Activated CD4-positive, alpha-beta T cell treated with anti-CD3 and anti-CD28 coated beads, Interleukin-2, amount 10 ng/mL, durations not matched to agents 7 days and 5 days (primary cell): ENCODE measurements at regions not wholly inside any gene's neighbourhood (a gene's known extent, or its start where the extent isn't known, plus 50 kb on each side); places are given as distances from the start of the nearest gene placed in this dataset.

ENCODE experiments used
- CTCF ChIA-PET: fragments of 350-600 bp; sonication (Branson Sonifier 250); formaldehyde crosslinking; loops from one replicate; lab custom pipeline; 2021; ENCODE audit warnings: antibody characterized with exemption; lab: Charles Lee
- POLR2A ChIA-PET: fragments of 350-600 bp; sonication (Branson Sonifier 250); formaldehyde crosslinking; loops from one replicate; lab custom pipeline; 2021; ENCODE audit warnings: antibody characterized with exemption; lab: Charles Lee
- DNase-seq: peaks from one replicate; pipeline ENCODE4 v3.0.0-alpha.2; 2020
- H3K27ac Mint-ChIP-seq: one replicate; pipeline ENCODE4 v1.8.0; 2021; ENCODE audit warnings: mild to moderate bottlenecking, moderate library complexity, mixed read lengths
- H3K27me3 Mint-ChIP-seq: one replicate; pipeline ENCODE4 v1.8.0; 2021; ENCODE audit warnings: mixed read lengths
- H3K36me3 Mint-ChIP-seq: one replicate; pipeline ENCODE4 v1.8.0; 2021; ENCODE audit warnings: low read depth, mixed read lengths
- H3K4me1 Mint-ChIP-seq: one replicate; pipeline ENCODE4 v1.8.0; 2021; ENCODE audit warnings: mixed read lengths
- H3K4me3 Mint-ChIP-seq: one replicate; pipeline ENCODE4 v1.8.0; 2021; ENCODE audit warnings: mild to moderate bottlenecking, moderate library complexity, mixed read lengths
- H3K9me3 Mint-ChIP-seq: one replicate; pipeline ENCODE4 v1.8.0; 2021; ENCODE audit warnings: mixed read lengths

- Mint-ChIP-seq H3K27ac (no peak overlapping the region), H3K4me3 (no peak overlapping the region), H3K9me3 (peaks cover 4% of the 10 kb centered on the region), H3K4me1 (peaks cover 11% of the 10 kb centered on the region), H3K36me3 (peaks cover 1% of the 10 kb centered on the region), H3K27me3 (peaks cover 41% of the 10 kb centered on the region)
- no peak for DNase-seq
- POLR2A ChIA-PET = no interaction called here
- CTCF ChIA-PET = interaction anchor here (1.1 kb wide), 1 partner anchor 13 kb away, joined by 3 read pairs; no protein-coding TSS in a partner anchor
These were observed 228.4 kb upstream of the RAB4A start for GRCh38 chr1:229042482-229042881.

DNA sequence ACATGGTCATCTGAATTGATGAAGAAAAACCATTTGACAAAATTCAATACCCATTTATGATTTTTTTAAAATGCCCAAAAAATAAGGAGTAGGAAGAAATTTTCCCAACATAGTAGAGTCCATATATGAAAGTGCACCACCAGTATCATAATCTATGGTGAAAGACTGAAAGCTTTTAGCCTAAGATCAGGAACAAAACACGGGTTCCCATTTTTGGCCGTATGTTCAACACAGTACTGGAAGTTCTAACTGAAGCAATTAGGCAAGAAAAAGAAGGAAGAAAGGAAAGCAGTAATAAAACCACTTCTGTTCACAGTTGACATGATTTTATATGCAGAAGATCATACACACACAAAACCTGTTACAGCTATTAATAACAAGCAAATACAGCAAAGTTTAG lies 227.8 kb upstream of the RAB4A start:
- ChIA-PET POLR2A (no interaction called here), CTCF (interaction anchor here (1.0 kb wide), 1 partner anchor 10 kb away, joined by 3 read pairs; no protein-coding TSS in a partner anchor)
- Mint-ChIP-seq H3K36me3 (peaks cover 1% of the 10 kb centered on the region), H3K27me3 (peaks cover 41% of the 10 kb centered on the region), H3K27ac (no peak overlapping the region), H3K9me3 (peaks cover 4% of the 10 kb centered on the region), H3K4me3 (no peak overlapping the region), H3K4me1 (peaks cover 11% of the 10 kb centered on the region)
- no peak for DNase-seq

- Mint-ChIP-seq H3K36me3 (no peaks in the 10 kb centered on the region), H3K4me3 (no peak overlapping the region), H3K4me1 (peaks cover 13% of the 10 kb centered on the region), H3K27me3 (peaks cover 22% of the 10 kb centered on the region), H3K27ac (no peak overlapping the region), H3K9me3 (peaks cover 10% of the 10 kb centered on the region)
- ChIA-PET POLR2A (no interaction called here), CTCF (interaction anchor here (1.2 to 1.5 kb wide), 2 partner anchors 17 to 38 kb away, joined by 3 to 4 read pairs; no protein-coding TSS in a partner anchor)
- no peak for DNase-seq
These were observed 224.6 kb upstream of the RAB4A start for GRCh38 chr1:229046251-229046853.

DNA sequence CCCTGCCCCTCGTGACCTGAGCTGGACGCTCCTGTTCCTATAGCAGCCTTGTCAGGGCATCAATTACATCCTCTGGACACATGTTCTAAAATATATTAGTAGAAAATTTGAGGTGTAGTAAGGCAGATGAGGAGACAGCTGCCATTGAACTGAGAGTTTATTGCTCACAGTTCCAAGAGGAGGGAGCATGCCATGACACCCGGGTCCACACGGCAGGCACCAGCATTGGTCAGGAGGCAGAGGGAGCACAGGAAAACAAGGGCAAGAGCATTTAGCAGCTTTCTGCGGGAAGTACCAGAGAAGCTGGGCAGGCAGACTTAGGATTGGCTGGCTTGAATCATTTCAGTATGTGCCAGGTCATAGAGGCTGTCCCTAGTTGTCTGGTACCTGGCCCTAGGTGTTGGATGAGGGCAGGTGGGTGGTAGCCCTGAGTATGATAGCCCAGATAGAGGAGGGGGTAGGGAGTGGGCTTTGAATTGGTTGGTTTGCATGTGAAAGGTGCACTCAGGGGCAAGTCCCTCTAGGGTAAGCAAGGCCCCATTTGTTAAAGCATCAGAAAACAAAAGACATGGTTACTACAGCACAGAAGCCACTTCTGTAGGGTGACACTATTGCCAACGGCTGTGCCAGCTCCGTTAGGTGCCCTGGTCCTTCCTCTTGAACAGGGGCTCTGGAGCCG lies 223.6 kb upstream of the RAB4A start:
- no peak overlapping the region for H3K4me3 Mint-ChIP-seq
- peaks cover 2% of the 10 kb centered on the region for H3K36me3 Mint-ChIP-seq
- no peak overlapping the region for H3K27ac Mint-ChIP-seq
- no peak for DNase-seq
- ChIA-PET CTCF (interaction anchor here (1.5 kb wide), 1 partner anchor 39 kb away, joined by 4 read pairs; no protein-coding TSS in a partner anchor), POLR2A (no interaction called here)
- H3K27me3 Mint-ChIP-seq = peaks cover 21% of the 10 kb centered on the region
- H3K4me1 Mint-ChIP-seq = peaks cover 20% of the 10 kb centered on the region
- peaks cover 14% of the 10 kb centered on the region for H3K9me3 Mint-ChIP-seq

DNA sequence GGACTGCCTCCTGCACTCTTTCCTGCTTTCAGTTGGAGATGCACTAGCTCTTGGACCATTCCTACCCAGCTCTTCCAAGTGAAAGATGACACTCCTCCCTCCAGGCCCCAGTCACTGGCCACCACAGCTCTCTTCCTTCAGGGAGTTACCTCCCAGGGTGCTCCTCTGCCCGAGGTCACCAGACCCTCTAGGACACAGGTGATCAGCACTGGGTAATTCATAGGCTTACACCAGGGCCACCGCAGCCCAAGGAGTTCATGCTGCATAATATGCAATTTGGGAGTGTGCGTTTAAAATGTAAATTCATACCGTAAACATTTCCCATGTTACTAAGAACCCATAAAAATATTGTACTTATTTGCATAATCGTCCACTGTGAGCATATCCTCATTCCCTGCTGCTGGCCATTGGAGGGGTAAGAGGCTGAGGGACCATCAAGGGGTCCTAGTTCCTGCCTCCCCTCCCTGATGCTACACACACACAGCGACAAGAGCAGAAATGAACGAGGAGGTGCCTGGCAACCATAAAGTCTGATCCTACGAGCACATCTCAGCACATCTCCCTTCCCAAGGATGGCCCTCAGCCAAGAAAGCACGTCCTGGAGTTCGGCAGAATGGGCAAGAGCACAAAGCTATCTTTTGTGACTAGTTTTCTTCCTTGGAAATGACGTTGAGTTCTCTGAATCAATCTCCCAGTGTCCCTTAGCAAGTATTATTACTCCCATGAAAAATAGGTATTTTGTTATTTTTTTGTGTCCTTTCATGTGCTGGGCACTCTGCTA lies 222.9 kb upstream of the RAB4A start:
- H3K36me3 Mint-ChIP-seq = peaks cover 2% of the 10 kb centered on the region
- peaks cover 17% of the 10 kb centered on the region for H3K4me1 Mint-ChIP-seq
- ChIA-PET CTCF (no interaction called here), POLR2A (no interaction called here)
- H3K9me3 Mint-ChIP-seq = peaks cover 16% of the 10 kb centered on the region
- no peak overlapping the region for H3K27ac Mint-ChIP-seq
- no peak overlapping the region for H3K4me3 Mint-ChIP-seq
- H3K27me3 Mint-ChIP-seq = peaks cover 21% of the 10 kb centered on the region
- no peak for DNase-seq

DNA sequence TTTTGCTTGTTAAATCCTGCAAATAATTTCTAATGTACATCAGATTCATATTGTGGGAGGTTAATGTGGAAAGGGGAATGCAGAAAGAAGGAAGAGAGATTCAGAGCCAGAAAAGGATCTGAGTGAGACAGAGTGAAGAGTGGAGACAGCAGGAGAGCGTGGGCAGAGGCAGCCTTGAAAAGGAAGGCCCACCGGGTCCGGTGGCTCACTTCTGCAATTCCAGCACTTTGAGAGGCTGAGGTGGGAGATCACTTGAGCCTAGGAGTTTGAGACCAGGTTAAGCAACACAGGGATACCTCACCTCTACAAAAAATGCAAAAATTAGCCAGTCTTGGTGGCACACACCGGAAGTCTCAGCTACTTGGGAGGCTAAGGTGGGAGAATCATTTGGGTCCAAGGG lies 222.0 kb upstream of the RAB4A start:
- Mint-ChIP-seq H3K27ac (no peak overlapping the region), H3K9me3 (peaks cover 16% of the 10 kb centered on the region), H3K4me3 (no peak overlapping the region), H3K36me3 (peaks cover 2% of the 10 kb centered on the region), H3K4me1 (peaks cover 15% of the 10 kb centered on the region), H3K27me3 (peaks cover 18% of the 10 kb centered on the region)
- DNase-seq = no peak
- POLR2A ChIA-PET = no interaction called here
- CTCF ChIA-PET = no interaction called here

DNA sequence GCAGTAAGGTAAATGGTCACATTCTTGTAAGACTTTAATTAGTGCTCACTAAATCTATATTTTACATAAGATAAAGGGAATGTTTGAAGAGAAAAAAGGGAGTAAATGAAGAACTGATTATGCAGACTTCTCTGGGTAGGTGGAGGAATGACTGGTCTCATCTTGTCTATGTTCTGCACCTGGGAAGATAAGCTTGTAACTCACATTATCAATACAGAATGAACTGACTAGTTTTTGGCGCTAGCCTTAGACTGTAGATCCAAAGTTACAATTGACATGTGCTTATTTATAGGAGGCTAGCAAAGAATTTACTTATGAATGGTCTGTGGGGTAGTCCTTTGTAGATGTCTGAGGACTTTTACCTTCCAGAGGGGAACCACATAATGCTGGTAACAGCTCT lies 214.9 kb upstream of the RAB4A start:
- POLR2A ChIA-PET = no interaction called here

DNA sequence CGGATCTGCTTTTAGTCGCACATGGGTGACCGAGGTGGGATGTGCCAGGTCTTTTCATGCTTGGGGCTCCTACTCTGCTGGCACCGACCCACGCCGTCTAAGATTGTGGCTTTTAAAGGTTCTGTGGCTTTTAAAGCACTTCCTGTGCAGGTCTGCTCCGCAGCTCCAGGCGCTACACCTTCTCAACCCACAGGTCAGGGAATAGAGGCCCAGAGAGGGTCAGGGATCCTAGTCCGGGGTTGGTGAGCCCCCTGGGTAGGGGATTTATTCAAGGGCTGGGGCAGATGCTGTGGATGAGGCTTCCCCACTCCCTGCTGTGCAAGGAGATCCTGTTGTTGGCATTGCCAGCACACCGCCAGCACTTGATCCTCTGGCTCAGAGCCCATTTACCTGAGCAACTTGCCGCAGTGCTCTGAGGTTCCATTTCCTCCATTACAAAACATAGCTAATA lies 212.8 kb upstream of the RAB4A start:
- Mint-ChIP-seq H3K27ac (peak overlapping the region; percentile 39), H3K36me3 (no peaks in the 10 kb centered on the region), H3K4me1 (peaks cover 38% of the 10 kb centered on the region), H3K9me3 (no peaks in the 10 kb centered on the region), H3K4me3 (no peak overlapping the region), H3K27me3 (no peaks in the 10 kb centered on the region)
- DNase-seq = peak; percentile 25
- ChIA-PET POLR2A (no interaction called here), CTCF (interaction anchor here (0.9 kb wide), 1 partner anchor 319 kb away, joined by 3 read pairs; no protein-coding TSS in a partner anchor)

More for the DNA sequence above, 214.9 kb upstream of the RAB4A start:
- Mint-ChIP-seq H3K27me3 (peaks cover 3% of the 10 kb centered on the region), H3K4me3 (no peak overlapping the region), H3K9me3 (peaks cover 8% of the 10 kb centered on the region), H3K4me1 (peaks cover 43% of the 10 kb centered on the region), H3K27ac (no peak overlapping the region), H3K36me3 (peaks cover 2% of the 10 kb centered on the region)
- CTCF ChIA-PET = no interaction called here
- no peak for DNase-seq

- no peaks in the 10 kb centered on the region for H3K27me3 Mint-ChIP-seq
- DNase-seq = no peak
These were observed 212.2 kb upstream of the RAB4A start for GRCh38 chr1:229058729-229059128.

DNA sequence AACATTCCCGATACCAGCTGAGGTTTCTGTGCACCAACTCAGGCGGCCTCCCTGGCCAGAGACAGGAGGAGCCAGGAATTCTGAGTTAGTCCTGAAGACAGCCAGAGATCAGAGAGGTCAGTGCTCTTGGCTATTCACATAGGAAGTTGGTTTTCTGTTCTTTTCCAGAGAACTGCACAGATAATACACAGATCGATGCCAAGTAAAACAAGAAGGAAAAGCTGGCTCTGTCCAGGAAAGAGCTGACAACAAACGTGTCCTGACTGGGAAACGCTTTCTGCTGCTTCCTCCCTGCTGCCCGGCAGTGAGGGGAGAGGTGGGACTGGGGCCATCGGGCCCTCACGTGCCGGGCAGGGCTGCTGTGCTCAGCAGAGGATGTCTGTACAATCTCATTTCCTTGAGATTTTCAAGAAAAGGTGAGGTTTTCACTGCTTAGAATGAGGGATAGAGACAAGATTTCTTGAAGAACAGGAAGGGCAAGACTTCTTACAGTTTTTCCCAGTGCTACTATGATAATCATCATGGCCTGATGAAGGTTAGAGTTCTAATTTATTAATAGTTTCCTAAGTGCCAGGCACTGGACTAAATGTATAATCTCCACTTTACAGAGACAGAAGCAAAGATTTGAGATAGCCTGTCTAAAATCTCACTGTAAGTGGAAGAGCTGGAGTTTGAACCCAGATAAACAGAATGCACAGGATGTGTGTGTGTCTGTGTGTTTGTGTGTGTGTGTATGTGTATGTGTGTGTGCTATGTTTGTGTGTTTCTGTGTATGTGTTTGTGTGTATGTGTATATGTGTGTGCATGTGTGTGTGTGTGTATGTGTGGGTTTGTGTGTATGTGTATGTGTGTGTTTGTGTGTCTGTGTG lies 211.0 kb upstream of the RAB4A start:
- H3K4me3 Mint-ChIP-seq = no peak overlapping the region
- no peaks in the 10 kb centered on the region for H3K9me3 Mint-ChIP-seq
- no peaks in the 10 kb centered on the region for H3K36me3 Mint-ChIP-seq
- POLR2A ChIA-PET = no interaction called here
- no peaks in the 10 kb centered on the region for H3K27me3 Mint-ChIP-seq
- CTCF ChIA-PET = no interaction called here
- no peak for DNase-seq
- H3K27ac Mint-ChIP-seq = peak overlapping the region; percentile 55
- peaks cover 38% of the 10 kb centered on the region for H3K4me1 Mint-ChIP-seq

More at GRCh38 chr1:229058729-229059128, 212.2 kb upstream of the RAB4A start:
- Mint-ChIP-seq H3K36me3 (no peaks in the 10 kb centered on the region), H3K27ac (peak overlapping the region; percentile 43), H3K4me3 (no peak overlapping the region), H3K9me3 (no peaks in the 10 kb centered on the region), H3K4me1 (peaks cover 38% of the 10 kb centered on the region)
- ChIA-PET POLR2A (no interaction called here), CTCF (no interaction called here)

- Mint-ChIP-seq H3K27ac (no peak overlapping the region), H3K4me1 (peaks cover 37% of the 10 kb centered on the region), H3K4me3 (no peak overlapping the region), H3K9me3 (no peaks in the 10 kb centered on the region), H3K36me3 (no peaks in the 10 kb centered on the region), H3K27me3 (no peaks in the 10 kb centered on the region)
- no peak for DNase-seq
- POLR2A ChIA-PET = no interaction called here
- CTCF ChIA-PET = interaction anchor here (0.6 kb wide), 1 partner anchor 1104 kb away, joined by 3 read pairs; no protein-coding TSS in a partner anchor
These were observed 208.8 kb upstream of the RAB4A start for GRCh38 chr1:229062135-229062534.

DNA sequence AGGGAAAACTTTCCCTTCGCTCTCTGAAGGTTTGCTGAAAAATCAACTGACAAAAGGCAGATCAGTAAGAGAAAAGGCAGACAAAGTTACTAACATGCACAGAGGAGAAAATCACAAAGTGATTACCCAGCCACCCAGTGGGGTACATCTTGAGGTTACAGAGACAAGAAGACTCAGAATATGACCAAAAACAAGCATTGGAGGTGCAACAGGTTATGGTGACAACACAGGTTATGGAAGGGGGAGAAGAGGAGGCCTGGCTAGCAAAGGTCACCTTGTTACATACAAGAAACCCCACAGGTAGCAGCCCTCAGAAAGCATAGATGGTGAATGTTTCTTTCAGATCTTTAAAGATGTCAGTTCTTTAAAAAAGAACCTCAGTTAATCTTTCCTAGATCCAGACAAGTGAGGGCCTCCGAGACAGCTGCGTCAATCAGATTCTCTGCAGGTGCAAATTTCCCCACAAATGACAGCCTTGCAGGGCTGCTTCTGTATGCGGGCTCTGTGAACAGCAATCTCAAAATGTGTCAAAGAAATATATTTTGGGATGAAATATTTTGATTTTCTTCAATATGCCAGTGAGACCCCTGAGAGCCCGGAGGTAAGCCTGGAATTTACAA lies 207.6 kb upstream of the RAB4A start:
- CTCF ChIA-PET = no interaction called here
- POLR2A ChIA-PET = no interaction called here
- Mint-ChIP-seq H3K27ac (no peak overlapping the region), H3K4me1 (peaks cover 35% of the 10 kb centered on the region), H3K9me3 (no peaks in the 10 kb centered on the region), H3K27me3 (no peaks in the 10 kb centered on the region), H3K36me3 (no peaks in the 10 kb centered on the region), H3K4me3 (no peak overlapping the region)
- DNase-seq = no peak
